ENCODE measurements at regions not wholly inside any gene's neighbourhood (a gene's known extent, or its start where the extent isn't known, plus 50 kb on each side); places are given as distances from the start of the nearest gene placed in this dataset.
A peak's percentile ranks its signal among the peaks of the same experiment; 100 is the strongest.
"Not testable (repeated sequence)": the region's sequence is repeated elsewhere in the genome, so short reads cannot be mapped to it uniquely, and the experiment has no call there.

GRCh38 chr1:18557621-18558465, 72.8 kb upstream of the PAX7 start:
- DNase-seq (ENCODE audit: extremely low read depth in 1 of 11, low read depth in 9 of 11, low spot score in 4 of 11), result peak in 2 of 11 donors; percentile 8 to 24

DNA sequence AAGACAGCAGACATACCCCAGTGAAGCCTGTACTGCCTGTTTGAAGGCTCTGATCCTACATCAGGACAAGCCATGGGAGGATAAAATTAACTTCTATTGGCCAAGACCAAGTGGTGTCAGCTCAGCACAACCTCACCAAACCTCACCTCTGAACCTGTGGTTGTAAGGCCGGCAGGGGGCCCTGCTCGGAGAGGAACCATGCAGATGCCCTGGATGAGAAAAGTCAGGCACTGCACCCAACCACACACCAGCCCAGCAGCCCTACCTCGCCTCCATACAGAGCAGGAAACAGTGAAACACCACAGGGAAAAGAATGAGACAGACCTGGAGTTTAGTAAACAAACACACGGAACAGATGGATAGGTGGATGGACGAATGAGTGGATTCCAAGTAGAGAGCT, 70.0 kb upstream of the PAX7 start:
- DNase-seq (ENCODE audit: extremely low read depth in 1 of 11, low read depth in 9 of 11, low spot score in 4 of 11), result no peak

- DNase-seq (ENCODE audit: extremely low read depth in 1 of 11, low read depth in 9 of 11, low spot score in 4 of 11), result no peak
These were observed 68.7 kb upstream of the PAX7 start for GRCh38 chr1:18561967-18562366.

DNA sequence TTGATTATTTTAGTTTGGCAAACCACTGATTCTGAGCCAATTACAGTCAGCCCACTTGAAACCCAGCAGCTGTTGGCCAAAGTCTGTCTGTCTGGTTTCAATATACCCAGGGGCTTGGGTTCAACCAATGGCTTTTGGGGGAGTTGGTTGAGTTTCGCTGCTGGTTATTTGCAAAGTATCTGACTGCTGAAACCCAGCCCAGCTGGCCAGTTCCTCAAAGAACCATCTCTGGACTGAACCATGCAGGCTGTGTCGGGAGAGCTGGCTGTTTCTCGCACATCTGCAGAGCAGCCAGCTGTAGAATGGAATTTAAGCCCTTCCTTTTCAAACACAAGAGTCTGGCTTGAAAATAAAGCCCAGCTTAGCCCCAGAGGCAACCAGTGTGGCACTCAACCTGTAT, 66.0 kb upstream of the PAX7 start:
- DNase-seq (ENCODE audit: extremely low read depth in 1 of 11, low read depth in 9 of 11, low spot score in 4 of 11), result no peak

DNA sequence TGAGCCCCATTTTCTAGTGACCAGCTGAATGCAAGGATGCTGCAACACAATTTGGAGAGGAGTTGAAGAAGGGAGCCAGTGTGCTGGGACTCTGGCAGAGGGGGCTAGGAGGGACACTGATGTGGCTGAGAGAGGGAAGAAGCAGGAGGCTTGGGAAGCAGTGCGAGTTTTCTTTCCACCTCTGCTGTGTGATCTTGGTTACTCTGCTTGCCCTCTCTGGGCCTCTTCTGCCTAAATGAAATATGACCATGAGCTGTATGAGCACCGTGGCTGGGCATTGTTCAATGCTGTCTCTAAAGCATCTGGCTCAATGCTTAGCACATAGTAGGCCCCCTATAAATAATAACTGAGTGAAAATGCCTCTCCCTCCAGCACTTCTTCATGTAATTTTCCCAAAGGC, 65.3 kb upstream of the PAX7 start:
- no peak for DNase-seq (ENCODE audit: extremely low read depth in 1 of 11, low read depth in 9 of 11, low spot score in 4 of 11)

DNA sequence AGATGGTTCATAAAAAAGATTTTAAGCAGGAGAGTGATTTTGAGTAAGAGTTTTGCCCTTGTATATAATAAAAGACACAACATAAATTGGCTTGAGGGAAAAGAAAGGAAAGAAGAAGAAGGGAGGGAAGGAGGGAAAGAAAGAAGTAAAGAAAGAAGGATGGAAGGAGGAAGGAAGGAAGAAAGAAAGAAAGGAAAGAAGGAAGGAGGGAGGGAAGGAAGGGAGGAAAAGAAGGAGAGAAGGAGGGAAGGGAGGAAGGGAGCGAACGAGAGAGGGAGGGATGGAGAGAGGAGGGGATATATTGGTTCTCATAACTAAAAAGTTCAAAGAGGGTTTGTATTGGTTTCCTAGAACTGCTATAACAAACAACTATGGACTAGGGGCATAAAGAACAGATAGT, 62.2 kb upstream of the PAX7 start:
- no peak for DNase-seq (ENCODE audit: extremely low read depth in 1 of 11, low read depth in 9 of 11, low spot score in 4 of 11)

DNA sequence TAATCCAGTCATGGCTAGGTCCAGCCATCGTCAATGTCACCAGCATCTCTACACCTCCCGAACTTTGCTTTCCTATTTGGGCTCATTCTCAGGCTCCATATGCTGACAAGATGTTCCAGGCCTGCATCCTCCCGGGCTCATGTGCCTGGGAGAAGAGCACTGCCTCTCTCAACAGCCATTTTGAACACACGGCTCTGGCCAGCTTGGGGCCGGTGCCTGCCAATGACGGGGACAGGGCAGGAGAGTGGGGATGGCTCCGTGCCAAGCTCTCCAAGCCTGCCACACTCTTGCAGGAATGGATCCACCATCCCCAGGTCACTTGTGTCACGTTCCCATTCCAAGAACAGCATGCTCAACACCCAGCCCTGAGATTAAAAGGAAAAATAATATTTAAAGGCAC, 61.4 kb upstream of the PAX7 start:
- DNase-seq (ENCODE audit: extremely low read depth in 1 of 11, low read depth in 9 of 11, low spot score in 4 of 11), result no peak

GRCh38 chr1:18569811-18570545, 60.7 kb upstream of the PAX7 start:
- no peak for DNase-seq (ENCODE audit: extremely low read depth in 1 of 11, low read depth in 9 of 11, low spot score in 4 of 11)

- DNase-seq (ENCODE audit: extremely low read depth in 1 of 11, low read depth in 9 of 11, low spot score in 4 of 11), result no peak
These were observed 59.4 kb upstream of the PAX7 start for GRCh38 chr1:18571275-18571674.

DNA sequence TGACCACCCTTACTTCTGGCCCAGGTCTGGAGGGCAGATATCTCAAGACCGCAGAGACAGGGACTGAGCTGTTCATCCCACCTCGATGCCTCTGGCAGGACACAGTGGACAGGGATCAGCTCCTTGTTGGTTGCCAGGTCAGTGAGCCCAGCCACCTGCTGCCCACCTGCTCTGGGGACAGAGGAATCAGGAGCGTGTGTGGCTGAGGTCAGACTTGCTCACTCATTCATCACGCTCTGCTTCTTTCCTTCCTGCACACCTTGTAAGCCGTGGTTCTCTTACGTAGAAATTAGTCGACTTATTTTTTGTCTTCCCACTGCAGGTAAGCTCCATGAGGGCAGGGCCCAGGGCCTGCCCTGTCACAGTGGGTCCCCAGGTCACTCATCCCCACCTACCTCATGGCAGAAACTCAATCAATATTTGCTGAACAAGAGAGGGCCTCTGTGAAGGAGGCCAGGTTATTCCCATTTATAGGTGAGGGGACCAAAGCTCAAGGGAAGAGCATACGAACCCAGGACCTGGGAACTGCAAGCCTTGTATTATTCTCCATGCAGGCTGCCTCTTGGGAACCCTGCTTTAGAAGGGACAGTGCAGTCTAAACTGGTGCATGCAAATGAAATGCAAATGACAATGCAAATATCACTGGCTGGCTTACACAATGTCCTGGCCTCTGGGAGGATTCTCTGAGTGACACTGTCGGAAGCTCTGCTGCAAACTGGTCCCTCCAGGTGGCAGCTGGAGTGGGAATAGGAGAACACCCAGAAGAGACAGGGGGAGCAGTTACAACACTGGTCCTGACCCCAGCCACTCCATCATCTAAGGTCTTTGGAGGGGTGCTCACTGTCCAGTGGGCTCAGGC, 58.4 kb upstream of the PAX7 start:
- no peak for DNase-seq (ENCODE audit: extremely low read depth in 1 of 11, low read depth in 9 of 11, low spot score in 4 of 11)

DNA sequence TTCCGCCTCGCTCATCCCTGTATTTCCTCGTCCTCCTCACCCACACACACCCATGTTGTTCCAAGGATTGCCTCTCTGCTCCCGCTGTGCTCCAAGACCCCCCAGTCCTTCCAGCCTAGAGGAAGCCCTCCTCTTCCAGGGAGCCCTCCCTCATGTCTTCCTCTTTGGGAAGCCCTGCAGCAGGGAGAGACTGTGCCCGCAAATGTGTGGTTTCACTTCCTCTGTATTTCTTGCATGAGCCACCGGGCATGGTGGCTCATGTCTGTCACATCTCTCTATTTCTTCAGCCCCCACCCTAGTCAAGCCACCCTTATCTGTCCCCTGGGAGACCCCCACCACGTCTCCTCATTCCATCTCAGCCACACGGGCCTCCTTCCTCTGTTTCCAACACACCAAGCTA, 57.5 kb upstream of the PAX7 start:
- no peak for DNase-seq (ENCODE audit: extremely low read depth in 1 of 11, low read depth in 9 of 11, low spot score in 4 of 11)

- DNase-seq (ENCODE audit: extremely low read depth in 1 of 11, low read depth in 9 of 11, low spot score in 4 of 11), result no peak
These were observed 55.9 kb upstream of the PAX7 start for GRCh38 chr1:18574754-18575153.

- peak in 5 of 11 donors; percentile 39 to 72 (median 70) for DNase-seq (ENCODE audit: extremely low read depth in 1 of 11, low read depth in 9 of 11, low spot score in 4 of 11)
These were observed 55.0 kb upstream of the PAX7 start for GRCh38 chr1:18575620-18576019.

- no peak for DNase-seq (ENCODE audit: extremely low read depth in 1 of 11, low read depth in 9 of 11, low spot score in 4 of 11)
These were observed 52.4 kb upstream of the PAX7 start for GRCh38 chr1:18578271-18578670.

DNA sequence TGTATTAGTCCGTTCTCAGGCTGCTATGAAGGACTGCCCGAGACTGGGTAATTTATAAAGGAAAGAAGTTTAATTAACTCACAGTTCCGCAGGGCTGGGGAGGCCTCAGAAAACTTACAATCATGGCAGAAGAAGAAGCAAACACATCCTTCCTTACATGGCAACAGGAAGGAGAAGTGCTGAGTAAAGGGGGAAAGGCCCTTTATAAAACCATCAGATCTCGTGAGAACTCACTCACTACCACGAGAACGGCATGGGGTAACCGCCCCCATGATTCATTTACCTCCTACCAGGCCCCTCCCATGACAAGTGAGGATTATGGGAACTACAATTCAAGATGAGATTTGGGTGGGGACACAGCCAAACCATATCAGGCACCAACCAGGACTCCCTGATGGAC, 51.4 kb upstream of the PAX7 start:
- DNase-seq (ENCODE audit: extremely low read depth in 1 of 11, low read depth in 9 of 11, low spot score in 4 of 11), result not testable (repeated sequence)

DNA sequence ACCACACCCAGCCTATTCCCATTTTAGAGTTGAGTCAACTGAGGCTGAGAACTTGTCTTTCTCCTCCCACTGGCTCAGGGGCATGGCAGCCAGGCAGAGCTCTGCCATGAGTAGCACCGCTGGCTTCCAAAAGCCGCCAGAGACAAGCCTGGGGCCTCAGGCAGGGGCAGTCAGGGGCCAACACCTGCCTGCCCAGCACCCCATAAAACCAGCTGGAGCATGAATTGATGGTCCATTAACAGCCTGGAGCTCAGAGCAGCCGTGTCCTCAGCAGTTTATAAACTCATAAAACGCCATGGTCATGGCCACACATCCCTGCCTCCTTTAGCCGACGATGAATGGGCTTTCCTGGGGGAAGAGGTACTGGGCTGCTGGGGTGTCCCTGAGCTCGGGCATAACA, 50.6 kb upstream of the PAX7 start:
- DNase-seq (ENCODE audit: extremely low read depth in 1 of 11, low read depth in 9 of 11, low spot score in 4 of 11), result peak in 2 of 11 donors; percentile 25 to 37

GRCh38 chr1:18580691-18581419, 49.8 kb upstream of the PAX7 start:
- DNase-seq (ENCODE audit: extremely low read depth in 1 of 11, low read depth in 9 of 11, low spot score in 4 of 11), result no peak
